ENCODE measurements at regions not wholly inside any gene's neighbourhood (a gene's known extent, or its start where the extent isn't known, plus 50 kb on each side); places are given as distances from the start of the nearest gene placed in this dataset.

DNA sequence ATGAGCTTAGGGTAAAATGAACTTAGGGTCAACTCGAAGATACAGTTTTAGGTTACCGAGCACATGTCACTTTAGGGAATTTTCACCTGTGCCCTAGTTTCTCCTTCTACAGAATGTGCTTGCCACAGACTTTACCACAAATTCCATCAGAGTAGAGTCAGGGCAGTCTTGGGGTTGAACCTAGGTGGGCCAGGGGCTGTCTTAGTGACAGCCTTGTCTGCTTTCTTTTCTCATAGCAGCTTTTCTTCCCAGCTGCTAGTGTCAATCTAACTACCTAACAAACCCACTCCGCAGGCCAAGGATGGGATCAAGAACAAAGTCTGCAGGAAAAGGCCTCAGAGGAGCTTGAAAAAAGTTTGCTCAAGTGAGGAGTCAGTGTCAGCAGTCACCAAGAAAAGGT is 458.1 kb upstream of the CDH18 start:
- H3K4me3 ChIP-seq (ENCODE audit: low read length) = no peak overlapping the region
- DNase-seq (ENCODE audit: low read depth, low spot score) = no peak

DNA sequence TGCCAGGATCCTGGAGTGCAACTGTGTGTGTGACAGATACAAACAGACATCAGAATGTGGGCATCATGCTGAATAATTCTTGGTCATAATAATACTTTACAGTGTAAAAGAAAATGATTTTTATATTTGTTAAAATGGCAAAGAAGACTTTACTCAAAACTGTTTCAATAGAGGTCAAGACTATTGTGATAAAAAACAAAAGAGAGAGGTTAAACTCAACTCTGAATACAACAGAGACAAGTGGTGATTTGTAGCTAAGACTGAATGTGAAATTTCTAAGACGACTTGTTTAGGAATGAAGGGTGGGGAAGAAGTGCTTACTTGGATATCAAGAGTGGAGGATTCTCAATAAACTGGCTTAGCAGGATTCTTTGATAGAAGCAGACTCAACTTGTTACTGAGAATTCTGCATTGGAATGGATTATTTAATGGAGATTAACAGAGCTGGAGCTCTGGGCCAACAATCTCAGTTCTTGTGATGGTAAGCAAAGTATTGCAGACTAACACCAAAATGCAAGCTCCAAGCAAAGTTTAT is 457.4 kb upstream of the CDH18 start:
- DNase-seq (ENCODE audit: low read depth, low spot score) = no peak
- H3K4me3 ChIP-seq (ENCODE audit: low read length) = no peak overlapping the region

DNA sequence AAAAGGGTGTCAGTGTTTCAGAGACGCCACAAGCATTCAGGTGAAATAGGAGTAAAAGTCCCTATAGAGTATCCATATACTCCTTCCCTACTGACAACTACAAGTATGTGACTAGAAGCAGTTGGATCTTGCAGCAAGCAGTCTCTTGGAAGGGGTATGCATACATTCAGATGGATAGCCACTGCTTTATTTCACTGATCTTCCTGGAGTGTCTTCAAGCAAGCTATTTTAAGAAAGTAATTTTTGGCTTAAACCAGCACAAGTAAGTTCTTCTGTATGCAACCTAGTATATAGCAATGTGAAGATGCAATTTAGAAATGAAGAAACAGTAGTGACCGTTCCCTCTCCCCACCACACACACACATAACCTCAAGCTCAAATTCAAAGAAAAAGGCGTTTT is 446.8 kb upstream of the CDH18 start:
- H3K4me3 ChIP-seq (ENCODE audit: low read length) = no peak overlapping the region
- DNase-seq (ENCODE audit: low read depth, low spot score) = no peak

DNA sequence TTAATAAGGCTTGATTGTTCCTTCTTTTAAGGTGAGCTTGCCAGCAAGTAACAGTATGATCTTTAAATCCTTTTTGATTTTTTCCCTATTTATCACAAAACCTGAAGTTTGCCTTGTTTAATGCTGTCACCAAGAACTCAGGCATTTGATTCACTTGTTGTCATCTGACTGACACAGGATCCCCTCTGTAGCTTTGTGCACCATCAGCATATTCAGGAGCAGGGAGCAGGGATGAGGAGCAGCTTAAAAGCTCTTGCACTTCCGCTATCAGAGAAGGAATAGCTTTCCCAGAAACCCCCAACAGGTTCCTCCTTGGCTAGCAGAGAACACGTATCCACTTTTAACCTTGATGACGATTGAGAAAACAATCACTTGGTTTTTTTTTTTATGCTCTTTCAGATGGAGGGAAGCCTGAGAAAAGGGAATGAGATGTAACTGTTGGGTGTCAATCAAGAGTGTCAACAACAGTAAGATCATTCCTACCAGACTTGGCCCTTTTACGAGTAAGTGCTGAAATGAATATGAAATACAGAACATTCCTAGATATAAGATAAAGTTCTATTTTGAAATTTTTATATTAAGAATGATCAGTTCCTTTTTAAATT is 433.1 kb upstream of the CDH18 start:
- no peak overlapping the region for H3K4me3 ChIP-seq (ENCODE audit: low read length)
- DNase-seq (ENCODE audit: low read depth, low spot score) = no peak

Data from Jurkat, Clone E6-1 (cell line).